K562 (cell line): ENCODE measurements at regions not wholly inside any gene's neighbourhood (a gene's known extent, or its start where the extent isn't known, plus 50 kb on each side); places are given as distances from the start of the nearest gene placed in this dataset.

Experiments
- ATAC-seq: fragments of 200-7000 bp; cut with Tn5 transposase; 3 replicates; pipeline ENCODE4 v1.9.1; 2020; ENCODE audit warnings: moderate library complexity
- BruUV-seq: library from RNA; stranded (reverse); fragments of 400-500 nt; replicated peaks from 2 replicates; lab custom pipeline; 2021; lab: Mats Ljungman, UMichigan
- CTCF ChIA-PET: fragments of 300-600 bp; formaldehyde crosslinking; extraction: SDS; loops from one replicate; lab custom pipeline; 2021; ENCODE audit warnings: low intra/inter-chr PET ratio; lab: Yijun Ruan, JAX
- POLR2A ChIA-PET: fragments of 300-600, 350-650 bp; sonication (Branson Sonifier 250); formaldehyde crosslinking; extraction: SDS; loops from one replicate; lab custom pipeline; 2021; ENCODE audit warnings: antibody characterized with exemption, inconsistent platforms; lab: Yijun Ruan, JAX
- DNase-seq, 4 experiments: peaks; one replicate each; pipeline versions ENCODE4 v3.0.0 to v3.0.0-alpha.2; 2011 to 2018; ENCODE audit warnings: low spot score in 3 of 4, mixed read lengths in 3 of 4; ENCODE audit errors: extremely low read depth in 1 of 4
- FAIRE-seq: peaks from 2 replicates; lab custom pipeline; 2011; peaks lifted over from hg19 to GRCh38; lab: Jason Lieb, UNC
- H2AFZ ChIP-seq: 2 replicates; pipeline ENCODE4 v1.6.0; 2011; ENCODE audit warnings: low read depth, low read length, control low read depth, inconsistent platforms
- H3K27ac ChIP-seq: fragments of 200-600 bp; 3 replicates; pipeline ENCODE4 v1.8.0; 2011; ENCODE audit warnings: low read depth, mild to moderate bottlenecking, control low read depth, inconsistent platforms, low read length, moderate library complexity, mixed read lengths; ENCODE audit errors: extremely low read depth
- H3K27me3 ChIP-seq, 2 experiments: fragments of 300-600 bp in 1 of 2; 2 replicates in 1 of 2; 3 replicates in 1 of 2; pipeline versions ENCODE4 v1.6.0 to v1.8.0; 2011; ENCODE audit warnings: inconsistent platforms in 2 of 2, low read length in 2 of 2, mild to moderate bottlenecking in 1 of 2, mixed read lengths in 1 of 2, moderate library complexity in 1 of 2; ENCODE audit not compliant: control insufficient read depth in 2 of 2, insufficient read depth in 2 of 2
- H3K36me3 ChIP-seq: fragments of 300-600 bp; 3 replicates; pipeline ENCODE4 v1.8.0; 2011; ENCODE audit warnings: mild to moderate bottlenecking, low read length, inconsistent platforms; ENCODE audit not compliant: control insufficient read depth, insufficient read depth
- H3K4me1 ChIP-seq, 2 experiments: fragments of 200-600 bp in 1 of 2; replicated peaks in 1 of 2; 2 replicates in 1 of 2; 3 replicates in 1 of 2; pipeline versions ENCODE4 v1.5.1 to v1.8.0; 2011; ENCODE audit warnings: inconsistent platforms in 2 of 2, low read length in 2 of 2, mild to moderate bottlenecking in 1 of 2, mixed read lengths in 1 of 2, moderate library complexity in 1 of 2; ENCODE audit not compliant: control insufficient read depth in 2 of 2, insufficient read depth in 2 of 2
- H3K4me2 ChIP-seq: 2 replicates; pipeline ENCODE4 v1.6.1; 2011; ENCODE audit warnings: low read length, control low read depth, inconsistent platforms, mixed read lengths; ENCODE audit not compliant: insufficient read depth
- H3K4me3 ChIP-seq: fragments of 200-600 bp; sonication (generic), shearing (Covaris generic); 2 replicates; pipeline ENCODE4 v1.5.1; 2016; ENCODE audit warnings: control low read depth, inconsistent platforms
- H3K79me2 ChIP-seq: fragments of 200-600 bp; 3 replicates; pipeline ENCODE4 v1.8.0; 2011; ENCODE audit warnings: low read length, inconsistent platforms; ENCODE audit not compliant: control insufficient read depth, insufficient read depth
- H3K9ac ChIP-seq, 2 experiments: 2 replicates each; pipeline versions ENCODE4 v1.6.0 to v1.6.1; 2011; ENCODE audit warnings: low read depth in 2 of 2, low read length in 2 of 2, control low read depth in 1 of 2, inconsistent platforms in 1 of 2, mild to moderate bottlenecking in 1 of 2, mixed read lengths in 1 of 2; ENCODE audit not compliant: insufficient read depth in 1 of 2
- H3K9me1 ChIP-seq: one replicate; pipeline ENCODE4 v1.6.0; 2011; ENCODE audit warnings: inconsistent platforms, mild to moderate bottlenecking, low read length, moderate library complexity; ENCODE audit not compliant: control insufficient read depth, insufficient read depth
- H3K9me3 ChIP-seq: replicated peaks from 2 replicates; pipeline ENCODE4 v1.5.1; 2011; ENCODE audit warnings: low read depth, low read length, inconsistent platforms; ENCODE audit not compliant: control insufficient read depth, insufficient read depth
- H4K20me1 ChIP-seq: replicated peaks from 2 replicates; pipeline ENCODE4 v1.6.1; 2011; ENCODE audit warnings: low read length, inconsistent platforms, mixed read lengths; ENCODE audit not compliant: control insufficient read depth, insufficient read depth
- CTCF ChIP-seq, 3 experiments: IDR thresholded peaks in 2 of 3; conservative IDR thresholded peaks in 1 of 3; 2 replicates each; pipeline ENCODE4 v1.5.1; 2011 to 2012; ENCODE audit warnings: low read length in 3 of 3, mild to moderate bottlenecking in 3 of 3, control low read depth in 2 of 3, improper control_type of control experiment in 1 of 3, inconsistent platforms in 1 of 3, low read depth in 1 of 3, mixed read lengths in 1 of 3, moderate library complexity in 1 of 3; ENCODE audit not compliant: insufficient read depth in 2 of 3
- FOXJ3 ChIP-seq: sonication (generic); formaldehyde crosslinking; IDR thresholded peaks from 2 replicates; pipeline ENCODE4 v1.4.0; 2020; ENCODE audit warnings: mild to moderate bottlenecking, missing genetic modification reagents
- FOXM1 ChIP-seq, 2 experiments: fragments of 450-650 bp in 1 of 2; sonication (generic) in 1 of 2; formaldehyde crosslinking in 1 of 2; IDR thresholded peaks; 2 replicates each; pipeline versions ENCODE4 v1.6.1 to v1.9.0; 2017 to 2022; ENCODE audit warnings: low read depth in 2 of 2, mild to moderate bottlenecking in 2 of 2, missing genetic modification reagents in 1 of 2, moderate library complexity in 1 of 2
- ILF3 ChIP-seq: fragments of 450-650 bp; IDR thresholded peaks from 2 replicates; pipeline ENCODE4 v1.6.1; 2018; ENCODE audit warnings: antibody characterized with exemption, mild to moderate bottlenecking, moderate library complexity, borderline replicate concordance
- ZNF77 ChIP-seq: fragments of 250-450 bp; sonication (Bioruptor Pico); IDR thresholded peaks from 2 replicates; pipeline ENCODE4 v1.5.0; 2020
- whole genome bisulfite sequencing: fragments of 100-300 bp; shearing (Covaris generic); methylation state at CpG from one replicate; pipeline ENCODE4 v1.1.6; 2016; ENCODE audit warnings: low coverage, mixed read lengths; ENCODE audit not compliant: insufficient coverage; ENCODE audit errors: missing lambda C conversion rate; 5-methylcytosine and 5-hydroxymethylcytosine counted together
- in situ Hi-C: fragments of 300-500 bp; cut with MboI; formaldehyde crosslinking; loops from 4 replicates; pipeline ENCODE4 v1.15.0; 2018; ENCODE audit warnings: inconsistent platforms, mixed read lengths
- intact Hi-C: fragments of 100-400 bp; cut with micrococcal nuclease; formaldehyde crosslinking; loops from 2 replicates; pipeline ENCODE4 v1.14.2; 2022
- TF ChIP-seq, protein P1 (sequence below): fragments of 450-650 bp; formaldehyde crosslinking; IDR thresholded peaks from 2 replicates; pipeline ENCODE4 v1.4.0; 2022; ENCODE audit warnings: missing genetic modification characterization

- TF ChIP-seq, protein P1, sequence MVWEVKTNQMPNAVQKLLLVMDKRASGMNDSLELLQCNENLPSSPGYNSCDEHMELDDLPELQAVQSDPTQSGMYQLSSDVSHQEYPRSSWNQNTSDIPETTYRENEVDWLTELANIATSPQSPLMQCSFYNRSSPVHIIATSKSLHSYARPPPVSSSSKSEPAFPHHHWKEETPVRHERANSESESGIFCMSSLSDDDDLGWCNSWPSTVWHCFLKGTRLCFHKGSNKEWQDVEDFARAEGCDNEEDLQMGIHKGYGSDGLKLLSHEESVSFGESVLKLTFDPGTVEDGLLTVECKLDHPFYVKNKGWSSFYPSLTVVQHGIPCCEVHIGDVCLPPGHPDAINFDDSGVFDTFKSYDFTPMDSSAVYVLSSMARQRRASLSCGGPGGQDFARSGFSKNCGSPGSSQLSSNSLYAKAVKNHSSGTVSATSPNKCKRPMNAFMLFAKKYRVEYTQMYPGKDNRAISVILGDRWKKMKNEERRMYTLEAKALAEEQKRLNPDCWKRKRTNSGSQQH (CRISPR knock-in tag) = no peak
- TF ChIP-seq CTCF (IDR thresholded peaks at IDR 0.05 in 2 of 3, conservative IDR thresholded peaks at IDR 0.05 in 1 of 3; ENCODE audit: insufficient read depth in 2 of 3, low read depth in 1 of 3, low read length in 3 of 3) = no peak
- no peak for TF ChIP-seq ZNF77 (CRISPR knock-in tag)
- no peak for TF ChIP-seq FOXM1 (IDR thresholded peaks at IDR 0.05; ENCODE audit: low read depth)
- no peak for TF ChIP-seq FOXM1 (CRISPR knock-in tag; IDR thresholded peaks at IDR 0.05; ENCODE audit: low read depth)
- no peak for TF ChIP-seq FOXJ3 (CRISPR knock-in tag)
- TF ChIP-seq ILF3 = no peak
Measured at GRCh38 chr2:217220228-217221013, 360.6 kb upstream of the TNP1 start (continued).

- ChIA-PET POLR2A (no interaction called here), CTCF (no interaction called here)
- H3K9me3 ChIP-seq = no peaks in the 10 kb centered on the region
- H2AFZ ChIP-seq = no peak overlapping the region
- H3K79me2 ChIP-seq = no peaks in the 10 kb centered on the region
- H3K36me3 ChIP-seq = no peaks in the 10 kb centered on the region
- no peak overlapping the region for H3K27ac ChIP-seq
- in situ Hi-C loops (no loop called here), intact Hi-C loops (no loop called here)
- WGBS = 5% methylated on average over 2 of the region's 2 CpGs
- ATAC-seq (no peak), FAIRE-seq (no peak), DNase-seq (no peak)
- peaks cover 0 to 15% of the 10 kb centered on the region in 2 experiments for H3K4me1 ChIP-seq
- BruUV-seq = no TSS peak
- no peak overlapping the region for H3K9ac ChIP-seq
- no peaks in the 10 kb centered on the region for H3K9me1 ChIP-seq
- H3K27me3 ChIP-seq = no peaks in the 10 kb centered on the region
- peak overlapping the region; percentile 23; the same call in 1 of the 2 replicates for H3K4me2 ChIP-seq
- H4K20me1 ChIP-seq = no peaks in the 10 kb centered on the region
- H3K4me3 ChIP-seq = no peak overlapping the region
Measured at GRCh38 chr2:217219164-217219520, 359.3 kb upstream of the TNP1 start.
